HFF-Myc (cell line): ENCODE measurements at regions not wholly inside any gene's neighbourhood (a gene's known extent, or its start where the extent isn't known, plus 50 kb on each side); places are given as distances from the start of the nearest gene placed in this dataset.

Experiments used
- DNase-seq: peaks from one replicate; pipeline ENCODE4 v3.0.0-alpha.2; 2011; ENCODE audit warnings: low read depth; ENCODE audit errors: extremely low read depth
- H3K4me3 ChIP-seq: replicated peaks from 2 replicates; pipeline ENCODE4 v1.5.1; 2011; ENCODE audit warnings: low read depth, mild to moderate bottlenecking, control low read depth, low read length
- TF ChIP-seq, protein P1 (sequence below): IDR thresholded peaks from 2 replicates; pipeline ENCODE4 v1.5.1; 2012; ENCODE audit warnings: mild to moderate bottlenecking, low read depth, low read length, control low read depth; ENCODE audit errors: missing control alignments

- TF ChIP-seq, protein P1, sequence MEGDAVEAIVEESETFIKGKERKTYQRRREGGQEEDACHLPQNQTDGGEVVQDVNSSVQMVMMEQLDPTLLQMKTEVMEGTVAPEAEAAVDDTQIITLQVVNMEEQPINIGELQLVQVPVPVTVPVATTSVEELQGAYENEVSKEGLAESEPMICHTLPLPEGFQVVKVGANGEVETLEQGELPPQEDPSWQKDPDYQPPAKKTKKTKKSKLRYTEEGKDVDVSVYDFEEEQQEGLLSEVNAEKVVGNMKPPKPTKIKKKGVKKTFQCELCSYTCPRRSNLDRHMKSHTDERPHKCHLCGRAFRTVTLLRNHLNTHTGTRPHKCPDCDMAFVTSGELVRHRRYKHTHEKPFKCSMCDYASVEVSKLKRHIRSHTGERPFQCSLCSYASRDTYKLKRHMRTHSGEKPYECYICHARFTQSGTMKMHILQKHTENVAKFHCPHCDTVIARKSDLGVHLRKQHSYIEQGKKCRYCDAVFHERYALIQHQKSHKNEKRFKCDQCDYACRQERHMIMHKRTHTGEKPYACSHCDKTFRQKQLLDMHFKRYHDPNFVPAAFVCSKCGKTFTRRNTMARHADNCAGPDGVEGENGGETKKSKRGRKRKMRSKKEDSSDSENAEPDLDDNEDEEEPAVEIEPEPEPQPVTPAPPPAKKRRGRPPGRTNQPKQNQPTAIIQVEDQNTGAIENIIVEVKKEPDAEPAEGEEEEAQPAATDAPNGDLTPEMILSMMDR, result no peak
- H3K4me3 ChIP-seq, result no peak overlapping the region
- DNase-seq, result no peak
Observed at GRCh38 chr2:11977766-11978524, 231.5 kb downstream of the LPIN1 start.

DNA sequence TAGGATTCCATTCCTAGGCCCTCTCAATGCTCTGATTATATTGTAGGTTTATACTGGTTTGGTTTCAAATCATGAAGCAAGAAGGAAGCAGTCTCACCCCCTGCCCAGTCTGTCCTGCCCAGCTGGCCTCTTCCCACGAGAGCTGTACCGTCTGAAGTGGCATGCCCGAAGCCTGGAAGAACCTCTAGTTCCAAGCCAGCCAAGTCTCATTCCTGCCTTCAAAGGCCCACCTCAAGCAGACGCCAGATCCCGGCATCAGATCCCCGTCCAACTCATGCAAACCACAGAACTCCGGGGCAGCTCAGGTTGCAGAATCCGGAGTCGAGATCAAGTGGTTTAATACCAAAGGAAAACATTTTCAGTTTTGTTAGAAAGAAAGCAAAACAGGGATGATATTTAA, 234.4 kb downstream of the LPIN1 start:
- TF ChIP-seq, protein P1, result no peak
- H3K4me3 ChIP-seq, result no peak overlapping the region
- DNase-seq, result no peak

GRCh38 chr2:11983401-11983800, 237.0 kb downstream of the LPIN1 start:
- H3K4me3 ChIP-seq, result no peak overlapping the region
- no peak for DNase-seq
- TF ChIP-seq, protein P1, result no peak

DNA sequence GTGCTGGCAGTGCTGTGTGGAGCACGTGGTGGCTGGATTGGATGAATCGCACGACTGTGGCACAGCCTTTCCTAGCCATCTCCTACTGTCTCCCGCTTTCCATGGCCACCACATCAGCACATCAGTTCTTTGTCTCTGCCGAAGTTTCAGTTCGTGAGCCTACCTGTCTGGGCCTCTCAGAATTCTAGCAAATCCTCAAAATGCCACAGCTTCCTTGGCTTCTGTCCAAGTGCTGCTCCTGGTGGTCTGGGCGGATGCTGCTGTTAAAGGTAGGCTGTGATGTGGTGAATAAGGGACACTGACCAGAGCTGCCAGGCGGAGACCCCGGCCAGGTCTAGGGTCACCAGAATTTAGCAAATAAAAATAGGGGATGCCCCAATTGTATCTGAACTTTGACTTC, 237.4 kb downstream of the LPIN1 start:
- no peak for DNase-seq
- TF ChIP-seq, protein P1, result no peak
- H3K4me3 ChIP-seq, result no peak overlapping the region

- DNase-seq, result no peak
- H3K4me3 ChIP-seq, result no peak overlapping the region
- TF ChIP-seq, protein P1, result no peak
Observed at GRCh38 chr2:11984316-11985158, 238.1 kb downstream of the LPIN1 start.

DNA sequence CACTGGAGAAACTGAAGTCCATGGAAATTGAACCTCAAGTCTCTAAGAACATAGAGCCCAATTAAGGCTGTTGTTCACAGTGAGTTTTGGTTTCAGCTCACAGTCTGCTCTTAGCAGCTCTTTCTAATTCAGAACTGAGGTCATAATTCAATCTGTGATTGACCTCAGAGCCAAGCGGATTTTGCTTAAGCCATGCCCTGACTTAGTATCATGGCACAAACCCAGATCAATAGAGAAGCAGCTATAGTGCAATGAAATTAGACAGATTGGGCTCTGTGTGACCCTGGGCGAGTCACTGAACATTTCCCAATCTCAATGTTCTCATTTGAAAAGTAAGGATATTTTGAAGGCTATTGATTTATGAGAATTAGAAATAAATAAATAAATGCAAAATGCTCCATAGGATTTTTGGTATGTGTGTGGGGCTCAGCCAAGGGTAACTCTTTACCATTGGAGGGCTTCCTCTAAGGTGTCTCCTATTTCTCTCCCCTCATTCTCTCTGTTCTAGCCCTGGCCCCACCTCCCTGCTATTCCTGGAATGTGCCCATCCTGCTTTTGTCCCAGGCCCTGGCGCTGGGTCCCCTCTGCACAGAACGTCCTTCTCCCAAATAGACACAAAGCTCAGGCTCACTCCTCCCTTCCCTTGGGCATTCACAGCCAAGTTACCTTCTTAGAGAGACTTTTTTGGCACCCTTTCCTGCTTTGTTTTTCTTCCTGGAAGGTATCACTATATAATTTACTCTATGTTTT, 239.6 kb downstream of the LPIN1 start:
- TF ChIP-seq, protein P1, result no peak
- H3K4me3 ChIP-seq, result no peak overlapping the region
- DNase-seq, result no peak
